Esophagus muscularis mucosa (tissue), 4 donors: ENCODE measurements at regions not wholly inside any gene's neighbourhood (a gene's known extent, or its start where the extent isn't known, plus 50 kb on each side); places are given as distances from the start of the nearest gene placed in this dataset.

Experiments used
- DNase-seq: peaks from one replicate; pipeline ENCODE4 v3.0.0-alpha.2; 2017; ENCODE audit errors: extremely low spot score
- H3K27ac ChIP-seq, 4 donors: fragments of 200-600 bp; sonication (generic); replicated peaks in 1 of 4; 1 replicate in 3 of 4; 2 replicates in 1 of 4; pipeline ENCODE4 v1.5.1; 2016 to 2019; ENCODE audit warnings: mild to moderate bottlenecking in 1 of 4
- H3K27me3 ChIP-seq, 4 donors: fragments of 200-600 bp; sonication (generic); one replicate each; pipeline versions ENCODE4 v1.5.1 to v1.6.0; 2016 to 2019
- H3K36me3 ChIP-seq, 4 donors: fragments of 200-600 bp; sonication (generic); one replicate each; pipeline ENCODE4 v1.5.1; 2016 to 2019
- H3K4me1 ChIP-seq, 4 donors: fragments of 200-600 bp; sonication (generic); one replicate each; pipeline ENCODE4 v1.5.1; 2016 to 2019
- H3K4me3 ChIP-seq, 4 donors: fragments of 200-600 bp; sonication (generic); 1 replicate in 2 of 4; 2 replicates in 2 of 4; pipeline ENCODE4 v1.5.1; 2016 to 2019; ENCODE audit warnings: mild to moderate bottlenecking in 4 of 4, moderate library complexity in 1 of 4
- H3K9me3 ChIP-seq, 4 donors: fragments of 200-600 bp; sonication (generic); 1 replicate in 3 of 4; 2 replicates in 1 of 4; pipeline ENCODE4 v1.5.1; 2016 to 2019
- CTCF ChIP-seq, 3 experiments: fragments of 200-600 bp in 2 of 3; fragments of 450-650 bp in 1 of 3; sonication (generic) in 2 of 3; IDR thresholded peaks; one replicate each; pipeline ENCODE4 v1.5.1; 2017 to 2019; ENCODE audit warnings: antibody characterized with exemption in 3 of 3, mild to moderate bottlenecking in 2 of 3, moderate library complexity in 1 of 3
- EP300 ChIP-seq: sonication (generic); formaldehyde crosslinking; IDR thresholded peaks from one replicate; pipeline ENCODE4 v1.6.1; 2017; ENCODE audit warnings: antibody characterized with exemption
- POLR2A ChIP-seq: fragments of 450-650 bp; IDR thresholded peaks from one replicate; pipeline ENCODE4 v1.6.1; 2017; ENCODE audit warnings: antibody characterized with exemption, moderate library complexity, mild to moderate bottlenecking, low read depth
- POLR2AphosphoS5 ChIP-seq, 2 donors: sonication (generic); formaldehyde crosslinking; IDR thresholded peaks; one replicate each; pipeline ENCODE4 v1.6.1; 2017; ENCODE audit warnings: antibody characterized with exemption in 2 of 2
- WGBS: methylation state at CpG from one replicate; pipeline ENCODE4 v1.1.5; 2018; 5-methylcytosine and 5-hydroxymethylcytosine counted together
- intact Hi-C: fragments of 100-400 bp; cut with DNase I; formaldehyde crosslinking; loops from one replicate; pipeline ENCODE4 v1.15.1; 2023

- H3K9me3 ChIP-seq = no peaks in the 10 kb centered on the region
- WGBS = 38% methylated on average over 5 of the region's 5 CpGs
- H3K27me3 ChIP-seq = no peaks in the 10 kb centered on the region
- intact Hi-C loops = no loop called here
- H3K4me1 ChIP-seq = peaks cover 0 to 4% (median 0%) of the 10 kb centered on the region in 4 donors
- H3K27ac ChIP-seq = no peak overlapping the region
- H3K4me3 ChIP-seq = no peak overlapping the region
- TF ChIP-seq EP300 (no peak), POLR2A (no peak), POLR2AphosphoS5 (IDR thresholded peaks at IDR 0.05) (no peak), CTCF (IDR thresholded peaks at IDR 0.05) (no peak)
- H3K36me3 ChIP-seq = no peaks in the 10 kb centered on the region
- DNase-seq = no peak
These were observed 99.9 kb upstream of the KLHL13 start for GRCh38 chrX:118216509-118216908.

DNA sequence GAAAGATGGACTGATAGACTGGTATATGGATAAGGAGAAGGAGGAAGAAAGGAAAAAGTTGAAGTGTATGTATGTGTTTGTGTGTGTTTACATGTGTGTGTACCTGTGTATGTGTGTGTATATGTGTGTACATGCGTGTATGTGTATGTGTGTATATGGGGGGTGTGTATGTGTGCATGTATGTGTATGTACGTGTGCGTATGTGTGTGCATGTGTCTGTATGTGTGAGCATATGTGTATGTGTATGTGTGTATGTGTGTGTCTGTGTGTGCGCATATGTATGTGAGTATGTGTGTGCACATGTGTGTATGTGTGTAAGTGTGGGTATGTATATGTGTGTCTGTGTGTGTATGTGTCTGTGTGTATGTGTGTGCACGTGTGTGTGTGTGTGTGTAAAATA, 101.5 kb upstream of the KLHL13 start:
- H3K4me1 ChIP-seq = peaks cover 0 to 6% (median 0%) of the 10 kb centered on the region in 4 donors
- no peak overlapping the region for H3K4me3 ChIP-seq
- TF ChIP-seq EP300 (no peak), POLR2AphosphoS5 (IDR thresholded peaks at IDR 0.05) (no peak), POLR2A (no peak), CTCF (IDR thresholded peaks at IDR 0.05) (no peak)
- no peak for DNase-seq
- H3K9me3 ChIP-seq = no peaks in the 10 kb centered on the region
- H3K36me3 ChIP-seq = no peaks in the 10 kb centered on the region
- H3K27ac ChIP-seq = no peak overlapping the region
- WGBS = 82% methylated on average over 5 of the region's 5 CpGs
- intact Hi-C loops = no loop called here
- no peaks in the 10 kb centered on the region for H3K27me3 ChIP-seq

DNA sequence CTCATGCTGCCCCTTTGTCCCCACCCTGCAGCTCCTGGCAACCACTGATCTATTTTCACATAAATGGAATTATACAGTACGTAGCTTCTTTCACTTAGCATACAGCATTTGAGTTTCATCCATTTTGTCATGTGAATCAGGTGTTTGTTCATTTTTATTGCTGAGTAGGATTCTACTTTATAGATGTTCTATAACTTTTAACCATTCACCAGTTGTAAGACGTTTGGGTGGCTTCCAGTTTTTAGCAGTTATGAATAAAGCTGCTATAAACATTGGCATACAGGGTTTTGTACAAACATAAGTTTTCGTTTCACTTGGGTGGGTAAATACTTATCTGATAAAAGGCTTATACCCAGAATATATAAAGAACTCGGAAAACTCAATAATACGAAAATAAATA, 102.3 kb upstream of the KLHL13 start:
- no peaks in the 10 kb centered on the region for H3K27me3 ChIP-seq
- WGBS = 65% methylated on average over 5 of the region's 5 CpGs

GRCh38 chrX:118219866-118220265, 103.3 kb upstream of the KLHL13 start:
- peaks cover 0 to 6% (median 0%) of the 10 kb centered on the region in 4 donors for H3K4me1 ChIP-seq
- intact Hi-C loops = loop anchor here (10.0 kb wide), 1 partner anchor 225 kb away; no protein-coding TSS in a partner anchor
- H3K27ac ChIP-seq = no peak overlapping the region
- no peaks in the 10 kb centered on the region for H3K27me3 ChIP-seq
- TF ChIP-seq POLR2AphosphoS5 (IDR thresholded peaks at IDR 0.05) = no peak
- TF ChIP-seq CTCF (IDR thresholded peaks at IDR 0.05) = no peak
- TF ChIP-seq POLR2A = no peak
- no peak for TF ChIP-seq EP300
- H3K36me3 ChIP-seq = no peaks in the 10 kb centered on the region
- no peaks in the 10 kb centered on the region for H3K9me3 ChIP-seq
- no peak for DNase-seq
- H3K4me3 ChIP-seq = no peak overlapping the region
- 84% methylated on average over 1 of the region's 1 CpG for WGBS

More for the DNA sequence above, 102.3 kb upstream of the KLHL13 start:
- intact Hi-C loops = no loop called here
- peaks cover 0 to 6% (median 0%) of the 10 kb centered on the region in 4 donors for H3K4me1 ChIP-seq
- H3K4me3 ChIP-seq = no peak overlapping the region
- no peaks in the 10 kb centered on the region for H3K36me3 ChIP-seq
- TF ChIP-seq EP300 (no peak), POLR2A (no peak), POLR2AphosphoS5 (IDR thresholded peaks at IDR 0.05) (no peak), CTCF (IDR thresholded peaks at IDR 0.05) (no peak)
- DNase-seq = no peak
- H3K9me3 ChIP-seq = no peaks in the 10 kb centered on the region
- H3K27ac ChIP-seq = no peak overlapping the region

GRCh38 chrX:118220509-118220908, 103.9 kb upstream of the KLHL13 start:
- TF ChIP-seq POLR2A (no peak), EP300 (no peak), CTCF (IDR thresholded peaks at IDR 0.05) (no peak), POLR2AphosphoS5 (IDR thresholded peaks at IDR 0.05) (no peak)
- intact Hi-C loops = loop anchor here (10.0 kb wide), 1 partner anchor 226 kb away; no protein-coding TSS in a partner anchor
- Histone ChIP-seq H3K9me3 (no peaks in the 10 kb centered on the region), H3K36me3 (no peaks in the 10 kb centered on the region), H3K27me3 (no peaks in the 10 kb centered on the region), H3K4me3 (no peak overlapping the region), H3K27ac (no peak overlapping the region), H3K4me1 (peaks cover 0 to 7% (median 0%) of the 10 kb centered on the region in 4 donors)
- 58% methylated on average over 1 of the region's 1 CpG for WGBS
- no peak for DNase-seq
